ENCODE measurements at regions not wholly inside any gene's neighbourhood (a gene's known extent, or its start where the extent isn't known, plus 50 kb on each side); places are given as distances from the start of the nearest gene placed in this dataset.

DNA sequence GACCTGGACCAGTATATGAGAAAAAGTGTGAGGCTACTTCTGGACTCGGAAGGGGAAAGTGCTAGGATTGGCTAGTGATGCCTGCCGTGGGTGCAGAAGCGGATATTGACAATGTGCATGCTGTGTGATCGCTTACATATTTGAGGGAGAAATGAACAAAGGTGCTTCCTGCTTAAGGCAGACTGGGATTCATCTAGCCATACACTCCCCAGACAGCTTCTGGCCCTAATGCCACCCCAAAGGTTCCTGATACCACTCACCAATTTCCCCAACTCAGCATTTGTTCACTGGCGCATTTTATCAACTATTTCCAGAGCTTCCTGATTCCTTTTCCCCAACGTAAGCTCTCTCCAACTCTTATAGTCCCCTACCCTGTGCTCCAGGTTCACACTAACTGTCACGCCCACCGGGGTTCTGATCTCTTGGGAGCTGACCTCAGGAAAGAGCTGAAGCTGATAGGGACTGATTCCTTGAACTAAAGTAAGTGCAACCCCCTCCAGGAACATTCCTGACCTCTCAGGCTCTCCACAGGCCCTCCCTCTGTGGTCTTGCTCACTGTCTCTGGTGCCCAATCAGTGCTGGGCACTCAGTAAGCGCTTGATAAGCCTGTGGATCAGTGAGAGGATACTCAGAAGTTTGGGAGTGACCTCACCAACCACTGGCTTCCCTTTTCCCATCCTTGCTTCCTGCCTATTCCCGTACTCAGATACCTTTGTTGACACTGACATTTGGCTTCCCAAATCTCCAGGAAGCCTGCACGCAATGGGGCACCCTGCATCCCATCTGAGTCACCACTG, 73.3 kb downstream of the MRPL14 start:
- H3K4me3 Mint-ChIP-seq: no peak overlapping the region
- H3K36me3 Mint-ChIP-seq (ENCODE audit: low read depth): no peaks in the 10 kb centered on the region
- H3K27ac Mint-ChIP-seq: no peak overlapping the region
- H3K9me3 Mint-ChIP-seq: no peaks in the 10 kb centered on the region
- no peaks in the 10 kb centered on the region for H3K27me3 Mint-ChIP-seq (ENCODE audit: low read depth)
- H3K4me1 Mint-ChIP-seq (ENCODE audit: low read depth): peaks cover 13% of the 10 kb centered on the region

DNA sequence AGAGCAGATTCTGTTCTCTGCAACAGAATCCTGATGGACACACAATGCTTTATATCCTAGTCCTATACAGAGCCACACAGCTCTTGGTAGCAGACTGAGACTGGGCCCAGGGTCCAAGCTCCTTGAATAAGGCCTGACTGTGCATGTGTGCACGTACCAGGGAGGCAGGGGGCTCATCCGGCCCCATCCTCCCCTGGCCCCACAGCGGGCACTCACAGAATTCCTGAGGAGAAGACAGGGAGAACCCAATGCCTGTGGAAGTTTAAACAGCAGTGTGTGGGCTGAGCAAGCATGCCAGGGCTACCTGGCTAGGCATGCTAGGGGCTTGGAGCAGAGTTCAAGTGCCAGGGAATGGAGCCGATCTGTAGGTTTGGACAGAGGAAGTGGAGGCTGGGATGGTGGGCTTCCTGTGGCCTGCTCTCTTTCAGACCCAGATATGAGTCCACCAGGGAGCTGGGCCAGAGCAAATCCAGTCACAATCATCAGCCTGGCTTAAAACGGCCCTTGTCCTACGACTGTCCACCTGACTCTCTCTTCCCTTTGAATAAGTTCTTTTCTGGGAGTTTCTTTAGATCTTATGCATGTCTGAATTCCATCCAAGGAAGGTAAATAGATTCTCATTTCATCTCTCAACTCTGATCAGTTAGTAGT, 74.0 kb downstream of the MRPL14 start:
- peaks cover 12% of the 10 kb centered on the region for H3K4me1 Mint-ChIP-seq (ENCODE audit: low read depth)
- H3K36me3 Mint-ChIP-seq (ENCODE audit: low read depth): no peaks in the 10 kb centered on the region
- no peak overlapping the region for H3K27ac Mint-ChIP-seq
- no peaks in the 10 kb centered on the region for H3K9me3 Mint-ChIP-seq
- no peaks in the 10 kb centered on the region for H3K27me3 Mint-ChIP-seq (ENCODE audit: low read depth)
- no peak overlapping the region for H3K4me3 Mint-ChIP-seq

DNA sequence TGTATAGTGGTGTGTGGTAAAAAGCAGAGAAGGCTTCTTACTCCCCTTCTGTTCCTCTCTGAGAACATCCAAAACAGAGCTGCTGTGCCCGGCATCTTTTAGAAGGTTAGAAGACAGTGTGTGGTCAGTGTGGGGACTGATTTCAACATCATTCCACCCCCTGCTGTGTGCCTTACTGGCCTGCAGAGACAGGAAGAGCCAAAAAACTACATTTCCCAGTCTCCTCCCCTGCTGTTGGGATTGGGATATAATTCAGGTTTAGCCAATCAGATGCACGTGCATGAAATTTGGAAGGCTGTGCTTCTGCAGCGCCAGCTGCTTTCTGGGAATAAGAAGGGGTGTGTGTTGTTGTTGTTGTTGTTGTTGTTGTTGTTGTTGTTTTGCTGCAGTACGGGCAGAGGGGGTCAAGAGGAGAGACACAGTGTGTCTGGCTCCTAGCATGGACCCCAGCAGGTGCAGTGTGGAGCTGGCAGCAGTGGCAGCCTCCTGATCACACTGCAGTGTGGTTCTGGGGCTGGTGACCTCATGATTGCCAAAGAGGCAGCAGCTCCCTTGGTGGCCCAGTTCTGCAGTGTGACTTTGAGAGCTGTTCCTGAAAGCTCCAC, 74.7 kb downstream of the MRPL14 start:
- Mint-ChIP-seq H3K27me3 (ENCODE audit: low read depth) (no peaks in the 10 kb centered on the region), H3K27ac (no peak overlapping the region), H3K4me3 (no peak overlapping the region), H3K4me1 (ENCODE audit: low read depth) (peaks cover 12% of the 10 kb centered on the region), H3K9me3 (no peaks in the 10 kb centered on the region), H3K36me3 (ENCODE audit: low read depth) (no peaks in the 10 kb centered on the region)

DNA sequence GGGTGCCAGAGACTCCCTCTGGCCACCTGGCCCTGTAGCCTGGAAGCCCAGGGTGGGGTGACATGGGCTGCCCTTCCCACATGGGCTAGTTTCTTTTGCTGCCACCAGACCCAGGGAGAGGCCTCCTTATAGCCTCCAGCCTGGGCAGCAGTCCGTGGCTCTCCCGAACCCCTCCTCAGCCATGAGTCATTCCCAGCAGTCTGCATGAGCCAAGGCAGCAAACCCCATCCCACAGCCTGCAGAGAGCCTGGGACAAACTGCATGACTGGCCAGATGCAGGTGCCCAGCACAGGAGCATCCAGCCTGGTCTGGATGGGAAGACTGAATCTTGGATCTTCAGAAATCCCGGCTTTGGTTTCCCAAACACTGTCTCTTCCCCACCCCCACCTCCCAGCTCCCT, 75.7 kb downstream of the MRPL14 start:
- H3K27me3 Mint-ChIP-seq (ENCODE audit: low read depth): no peaks in the 10 kb centered on the region
- H3K4me1 Mint-ChIP-seq (ENCODE audit: low read depth): peaks cover 12% of the 10 kb centered on the region
- no peak overlapping the region for H3K27ac Mint-ChIP-seq
- no peak overlapping the region for H3K4me3 Mint-ChIP-seq
- H3K9me3 Mint-ChIP-seq: no peaks in the 10 kb centered on the region
- H3K36me3 Mint-ChIP-seq (ENCODE audit: low read depth): no peaks in the 10 kb centered on the region

DNA sequence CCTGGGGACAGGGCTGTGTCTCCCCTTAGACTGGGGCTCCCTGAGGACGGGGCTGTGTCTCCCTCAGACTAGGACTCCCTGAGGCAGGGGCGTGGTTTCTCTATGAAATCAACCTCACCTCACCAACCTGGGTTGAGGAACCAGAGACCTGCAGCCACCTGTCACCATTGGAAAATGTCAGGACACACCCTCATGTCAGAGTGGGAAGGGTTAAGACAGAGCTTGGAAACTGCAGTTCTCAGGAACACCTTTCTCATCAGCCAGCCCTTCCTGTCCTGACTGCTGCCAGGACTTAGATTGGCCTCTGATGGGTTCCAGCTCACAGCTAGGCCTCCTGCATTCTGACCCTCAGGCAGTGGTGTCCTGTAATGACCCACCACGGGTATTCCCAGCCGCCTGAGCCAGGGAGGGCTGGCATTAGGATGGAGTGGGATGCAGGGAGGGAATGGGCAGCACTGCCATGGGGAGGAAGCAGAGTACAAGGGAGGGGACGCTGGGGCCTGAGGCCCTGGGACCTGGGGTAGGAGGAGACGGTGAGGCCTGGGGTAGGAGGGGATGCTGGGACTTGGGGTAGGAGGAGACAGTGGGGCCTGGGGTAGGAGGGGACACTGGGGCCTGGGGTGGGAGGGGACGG, 76.3 kb downstream of the MRPL14 start:
- Mint-ChIP-seq H3K36me3 (ENCODE audit: low read depth) (no peaks in the 10 kb centered on the region), H3K4me1 (ENCODE audit: low read depth) (peaks cover 12% of the 10 kb centered on the region), H3K4me3 (no peak overlapping the region), H3K27ac (no peak overlapping the region), H3K27me3 (ENCODE audit: low read depth) (no peaks in the 10 kb centered on the region), H3K9me3 (no peaks in the 10 kb centered on the region)

DNA sequence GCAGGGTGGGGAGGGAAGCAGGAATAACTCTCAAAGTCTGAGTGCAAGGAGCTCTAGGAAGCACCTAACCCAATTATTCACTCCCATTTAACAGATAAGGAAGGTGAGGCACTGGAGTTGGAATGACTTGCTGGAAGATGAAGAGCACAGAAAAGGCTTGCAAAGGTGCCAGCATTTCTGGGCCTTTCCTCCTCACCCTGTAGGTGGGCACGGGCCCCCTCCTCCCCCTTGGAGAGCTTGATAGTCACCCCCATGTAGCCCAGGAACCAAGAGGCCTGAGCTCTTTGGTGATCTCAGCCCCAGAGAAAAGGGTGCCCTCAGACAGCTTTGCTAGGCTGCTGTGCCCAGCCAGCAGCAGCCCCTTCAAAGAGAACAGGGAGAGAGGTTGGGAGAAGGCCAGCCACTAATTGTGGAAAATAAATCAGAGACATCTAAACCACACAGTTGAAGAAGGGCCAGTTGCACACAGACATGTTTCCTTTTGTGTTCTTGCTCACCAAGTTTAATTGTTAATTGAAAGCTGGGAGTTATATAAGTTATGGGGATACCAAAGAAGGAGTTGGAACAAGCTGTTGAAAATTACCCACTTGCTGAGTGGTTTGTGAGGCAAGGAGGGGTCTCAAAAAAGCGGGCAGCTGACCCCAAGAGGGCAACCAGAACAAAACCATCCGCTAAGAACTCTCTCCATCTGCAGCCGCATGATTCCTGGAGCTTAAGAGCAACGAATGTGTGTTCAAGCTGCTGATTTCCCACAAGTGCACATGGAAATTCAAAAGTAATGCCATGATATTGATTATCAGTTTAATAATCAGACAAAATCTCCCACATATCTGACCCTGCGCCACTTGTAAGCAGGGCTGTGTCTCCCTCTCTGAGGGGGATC, 77.0 kb downstream of the MRPL14 start:
- H3K27me3 Mint-ChIP-seq (ENCODE audit: low read depth): no peaks in the 10 kb centered on the region
- peaks cover 12% of the 10 kb centered on the region for H3K4me1 Mint-ChIP-seq (ENCODE audit: low read depth)
- no peak overlapping the region for H3K27ac Mint-ChIP-seq
- no peaks in the 10 kb centered on the region for H3K36me3 Mint-ChIP-seq (ENCODE audit: low read depth)
- no peak overlapping the region for H3K4me3 Mint-ChIP-seq
- no peaks in the 10 kb centered on the region for H3K9me3 Mint-ChIP-seq

DNA sequence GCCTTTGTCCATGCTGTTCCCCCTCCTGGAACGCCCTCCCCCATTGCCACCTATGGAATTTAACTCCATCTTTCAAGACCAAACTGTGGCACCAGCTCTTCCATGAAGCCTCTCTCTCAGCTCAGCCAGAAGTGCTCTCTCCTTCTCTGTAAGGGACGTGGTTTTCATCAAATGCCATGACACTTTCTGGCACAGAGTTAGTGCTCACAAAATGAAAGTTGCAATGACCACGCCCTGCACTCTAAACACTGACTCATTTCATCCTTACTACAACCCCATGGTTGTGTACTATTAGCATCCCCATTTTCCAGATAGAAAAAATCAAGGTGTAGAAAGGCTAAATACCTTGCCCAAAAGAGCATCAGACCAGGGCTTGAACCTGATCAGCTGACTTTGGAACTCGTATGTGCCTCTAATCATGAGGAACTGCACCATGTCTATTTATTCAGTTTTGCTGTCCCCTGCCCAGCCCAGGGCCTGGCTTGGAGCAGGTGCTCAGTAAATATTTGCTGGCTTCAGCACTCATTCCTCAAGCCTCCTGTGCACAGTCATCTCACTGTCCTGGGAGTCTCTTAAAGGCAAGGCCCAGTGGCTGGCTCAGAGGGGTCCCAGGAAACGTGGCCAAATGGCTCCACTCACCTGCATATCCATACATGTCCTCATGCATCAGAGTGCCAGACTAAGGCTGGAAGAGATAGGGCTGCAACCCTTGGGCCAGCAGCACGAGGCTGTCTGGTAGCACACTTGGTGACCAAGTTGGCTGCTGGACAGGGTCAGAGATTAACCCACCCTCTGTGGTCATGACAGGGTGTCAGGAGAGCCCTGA, 77.9 kb downstream of the MRPL14 start:
- Mint-ChIP-seq H3K27ac (peak overlapping the region; percentile 90), H3K9me3 (no peaks in the 10 kb centered on the region), H3K4me1 (ENCODE audit: low read depth) (peaks cover 12% of the 10 kb centered on the region), H3K36me3 (ENCODE audit: low read depth) (no peaks in the 10 kb centered on the region), H3K27me3 (ENCODE audit: low read depth) (no peaks in the 10 kb centered on the region), H3K4me3 (peak overlapping the region; percentile 39)

DNA sequence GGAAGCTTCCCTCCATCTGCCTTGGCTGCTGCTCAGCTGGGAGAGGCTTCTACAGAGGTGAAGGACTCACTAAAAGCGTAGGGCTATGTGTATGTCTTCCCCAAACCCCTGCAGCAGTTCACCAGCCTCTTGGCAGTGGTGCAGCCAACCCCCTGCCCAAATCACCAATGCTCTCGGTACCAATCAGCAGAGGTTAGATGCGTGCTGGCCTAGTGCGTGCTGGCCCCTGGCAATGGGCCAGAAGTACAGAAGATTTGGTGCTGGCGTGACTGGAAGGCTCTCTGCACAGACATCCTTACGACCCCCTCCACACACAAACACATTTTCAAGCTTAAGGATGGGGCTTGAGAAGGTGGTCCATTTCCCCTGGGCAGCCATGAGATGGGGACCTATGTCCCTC, 79.0 kb downstream of the MRPL14 start:
- Mint-ChIP-seq H3K27me3 (ENCODE audit: low read depth) (no peaks in the 10 kb centered on the region), H3K27ac (no peak overlapping the region), H3K36me3 (ENCODE audit: low read depth) (no peaks in the 10 kb centered on the region), H3K4me3 (no peak overlapping the region), H3K4me1 (ENCODE audit: low read depth) (peaks cover 12% of the 10 kb centered on the region), H3K9me3 (no peaks in the 10 kb centered on the region)

DNA sequence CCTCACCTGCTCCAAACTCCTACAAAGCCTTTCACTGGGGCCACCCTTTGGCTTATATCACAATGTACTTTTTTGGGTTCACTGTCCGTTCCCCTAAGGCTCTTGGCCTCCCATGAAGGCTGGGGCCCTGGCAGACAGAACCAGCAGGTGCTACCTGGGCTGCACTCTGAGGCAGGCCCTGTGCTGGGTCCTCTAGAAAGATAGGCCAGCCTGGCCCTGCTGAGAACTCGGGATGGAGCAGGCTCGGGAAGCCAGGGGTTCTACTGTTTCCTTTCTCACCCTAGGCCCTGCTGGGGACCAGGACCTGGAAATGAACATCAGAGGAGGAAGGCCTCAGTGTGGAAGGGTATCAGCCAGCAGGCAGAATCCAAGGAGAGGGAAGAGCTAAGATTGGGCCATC, 79.5 kb downstream of the MRPL14 start:
- peaks cover 12% of the 10 kb centered on the region for H3K4me1 Mint-ChIP-seq (ENCODE audit: low read depth)
- H3K27me3 Mint-ChIP-seq (ENCODE audit: low read depth): no peaks in the 10 kb centered on the region
- H3K36me3 Mint-ChIP-seq (ENCODE audit: low read depth): no peaks in the 10 kb centered on the region
- H3K27ac Mint-ChIP-seq: no peak overlapping the region
- H3K4me3 Mint-ChIP-seq: no peak overlapping the region
- H3K9me3 Mint-ChIP-seq: no peaks in the 10 kb centered on the region

DNA sequence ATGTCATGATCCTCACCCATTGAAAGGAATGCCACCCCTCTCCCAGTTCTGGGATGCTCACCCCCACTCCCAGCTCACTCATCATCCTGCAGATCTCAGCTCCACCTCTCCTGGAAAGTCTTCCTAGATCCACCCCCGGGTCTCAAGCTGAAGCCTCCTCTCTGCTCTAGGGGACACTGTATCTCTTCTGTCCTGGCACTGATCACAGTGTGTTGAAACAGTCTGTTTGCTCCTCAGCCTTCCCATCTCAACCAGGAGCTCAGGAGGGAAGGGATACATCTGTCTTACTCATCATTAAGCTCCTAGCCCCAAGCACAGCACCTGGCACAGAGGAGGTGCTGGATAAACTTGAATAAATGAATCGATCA, 80.1 kb downstream of the MRPL14 start:
- H3K36me3 Mint-ChIP-seq (ENCODE audit: low read depth): no peaks in the 10 kb centered on the region
- no peaks in the 10 kb centered on the region for H3K27me3 Mint-ChIP-seq (ENCODE audit: low read depth)
- peaks cover 8% of the 10 kb centered on the region for H3K4me1 Mint-ChIP-seq (ENCODE audit: low read depth)
- no peak overlapping the region for H3K4me3 Mint-ChIP-seq
- H3K27ac Mint-ChIP-seq: no peak overlapping the region
- no peaks in the 10 kb centered on the region for H3K9me3 Mint-ChIP-seq

DNA sequence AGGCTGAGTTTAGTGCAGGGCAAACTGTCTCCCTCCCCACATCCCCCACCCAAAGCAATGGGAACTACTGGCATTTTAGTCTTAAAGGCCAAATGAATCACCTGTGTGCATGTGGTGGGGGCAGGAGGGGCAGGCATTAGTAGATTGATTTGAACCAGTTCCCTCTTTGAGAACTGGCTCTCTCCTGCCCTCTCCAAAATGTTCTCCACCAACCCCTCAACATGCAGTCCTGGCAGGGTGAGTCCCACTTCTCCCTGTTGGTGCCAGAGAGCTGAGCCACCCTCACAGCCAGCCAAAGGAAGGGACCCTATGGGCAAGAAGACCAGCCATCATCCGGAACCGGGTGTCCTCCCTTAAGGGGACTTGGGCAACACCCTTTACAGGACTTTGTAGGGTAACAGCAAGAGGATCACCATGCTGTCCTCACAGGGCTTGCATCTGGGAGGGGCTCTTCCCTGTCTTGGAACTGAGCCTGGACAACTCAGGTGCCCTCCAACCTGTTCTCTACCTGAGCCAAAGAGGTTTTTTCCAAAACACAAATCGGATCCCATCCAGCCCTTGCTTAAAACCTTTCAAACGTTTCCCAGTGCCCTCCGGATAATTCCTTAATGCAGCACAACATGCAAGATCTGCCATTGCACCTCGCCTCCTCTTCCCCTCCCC, 80.6 kb downstream of the MRPL14 start:
- Mint-ChIP-seq H3K27ac (no peak overlapping the region), H3K27me3 (ENCODE audit: low read depth) (no peaks in the 10 kb centered on the region), H3K4me3 (no peak overlapping the region), H3K9me3 (no peaks in the 10 kb centered on the region), H3K36me3 (ENCODE audit: low read depth) (no peaks in the 10 kb centered on the region), H3K4me1 (ENCODE audit: low read depth) (peaks cover 12% of the 10 kb centered on the region)

DNA sequence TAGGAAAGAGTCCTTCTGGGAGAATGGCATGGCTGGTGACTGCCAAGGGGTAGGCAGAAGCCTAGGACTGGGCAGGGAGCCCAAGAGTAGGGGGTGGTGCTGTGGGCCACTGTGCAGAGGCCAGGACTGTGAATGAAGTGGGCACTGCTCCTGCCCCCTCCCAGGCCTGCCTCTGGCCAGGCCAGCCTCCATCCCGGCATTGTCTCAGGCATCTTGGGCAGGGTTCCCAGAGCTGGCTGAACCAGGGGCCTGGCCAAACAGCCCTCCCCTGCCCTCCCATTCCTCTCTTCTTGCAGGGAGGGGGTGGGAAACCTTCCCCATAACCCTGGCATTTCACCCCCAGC, 81.6 kb downstream of the MRPL14 start:
- no peaks in the 10 kb centered on the region for H3K36me3 Mint-ChIP-seq (ENCODE audit: low read depth)
- H3K27ac Mint-ChIP-seq: no peak overlapping the region
- no peaks in the 10 kb centered on the region for H3K9me3 Mint-ChIP-seq
- no peaks in the 10 kb centered on the region for H3K27me3 Mint-ChIP-seq (ENCODE audit: low read depth)
- H3K4me1 Mint-ChIP-seq (ENCODE audit: low read depth): peaks cover 13% of the 10 kb centered on the region
- H3K4me3 Mint-ChIP-seq: no peak overlapping the region

DNA sequence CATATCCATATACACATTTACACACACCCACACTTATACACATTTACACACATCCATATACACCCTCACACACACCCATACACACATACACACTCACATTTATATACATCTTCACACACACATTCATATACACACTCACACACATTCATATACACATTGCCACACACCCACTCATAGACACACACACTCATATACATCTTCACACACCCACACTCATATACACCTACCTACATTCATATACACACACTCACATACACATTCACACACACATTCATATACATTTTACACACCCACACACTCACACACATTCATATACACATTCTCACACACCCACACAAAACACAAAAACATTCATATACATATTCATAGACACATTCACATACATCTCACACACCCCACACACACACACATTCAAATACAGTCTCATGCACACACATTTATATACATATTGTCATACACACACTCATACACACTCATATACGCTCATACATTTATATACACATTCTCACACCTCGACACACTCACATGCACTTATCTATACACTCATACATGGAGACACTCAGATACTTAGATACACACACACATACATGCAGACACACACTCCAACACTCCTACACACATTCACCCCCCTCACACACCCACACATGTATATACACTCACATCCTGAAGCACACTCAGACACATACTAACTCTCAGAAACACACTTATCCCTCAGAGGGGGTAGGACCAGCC, 82.1 kb downstream of the MRPL14 start:
- H3K27ac Mint-ChIP-seq: no peak overlapping the region
- H3K9me3 Mint-ChIP-seq: no peaks in the 10 kb centered on the region
- no peak overlapping the region for H3K4me3 Mint-ChIP-seq
- H3K36me3 Mint-ChIP-seq (ENCODE audit: low read depth): no peaks in the 10 kb centered on the region
- no peaks in the 10 kb centered on the region for H3K27me3 Mint-ChIP-seq (ENCODE audit: low read depth)
- peaks cover 13% of the 10 kb centered on the region for H3K4me1 Mint-ChIP-seq (ENCODE audit: low read depth)

All from T-helper 1 cell treated with Interleukin-12 subunit alpha and Interleukin-12 subunit beta and Interleukin-4 antibody, amounts not matched to agents 30 μg/mL and 1 μg/mL, for 36 hours (primary cell).